ENCODE measurements at regions not wholly inside any gene's neighbourhood (a gene's known extent, or its start where the extent isn't known, plus 50 kb on each side); places are given as distances from the start of the nearest gene placed in this dataset.

- Histone ChIP-seq H3K4me3 (ENCODE audit: insufficient read depth, low read length) (no peak overlapping the region), H3K36me3 (ENCODE audit: insufficient read depth, low read length) (no peaks in the 10 kb centered on the region), H3K79me2 (ENCODE audit: insufficient read depth, low read length) (no peaks in the 10 kb centered on the region), H3K27me3 (ENCODE audit: insufficient read depth, low read length) (no peaks in the 10 kb centered on the region), H3K9me3 (ENCODE audit: low read depth, low read length) (no peaks in the 10 kb centered on the region), H3K4me2 (ENCODE audit: insufficient read depth, low read length) (no peak overlapping the region), H3K4me1 (ENCODE audit: insufficient read depth, low read length) (no peaks in the 10 kb centered on the region), H3K27ac (ENCODE audit: low read depth, low read length) (no peak overlapping the region), H2AFZ (ENCODE audit: low read length) (no peak overlapping the region), H4K20me1 (ENCODE audit: insufficient read depth, low read length) (no peaks in the 10 kb centered on the region)
- no peak for DNase-seq (ENCODE audit: insufficient read length, low spot score, missing footprints)
- no peak for TF ChIP-seq CTCF (IDR thresholded peaks at IDR 0.05; ENCODE audit: extremely low read depth, low read depth, low read length)
These were observed 271.1 kb downstream of the SNX13 start for GRCh38 chr7:17669204-17669603.

GRCh38 chr7:17671956-17672355, 268.3 kb downstream of the SNX13 start:
- no peaks in the 10 kb centered on the region for H4K20me1 ChIP-seq (ENCODE audit: insufficient read depth, low read length)
- H3K27ac ChIP-seq (ENCODE audit: low read depth, low read length): no peak overlapping the region
- no peaks in the 10 kb centered on the region for H3K79me2 ChIP-seq (ENCODE audit: insufficient read depth, low read length)
- H3K36me3 ChIP-seq (ENCODE audit: insufficient read depth, low read length): no peaks in the 10 kb centered on the region
- H3K4me2 ChIP-seq (ENCODE audit: insufficient read depth, low read length): no peak overlapping the region
- no peak overlapping the region for H3K4me3 ChIP-seq (ENCODE audit: insufficient read depth, low read length)
- DNase-seq (ENCODE audit: insufficient read length, low spot score, missing footprints): no peak
- H3K27me3 ChIP-seq (ENCODE audit: insufficient read depth, low read length): no peaks in the 10 kb centered on the region
- H2AFZ ChIP-seq (ENCODE audit: low read length): no peak overlapping the region
- H3K4me1 ChIP-seq (ENCODE audit: insufficient read depth, low read length): peaks cover under 1% of the 10 kb centered on the region
- H3K9me3 ChIP-seq (ENCODE audit: low read depth, low read length): no peaks in the 10 kb centered on the region
- TF ChIP-seq CTCF (IDR thresholded peaks at IDR 0.05; ENCODE audit: extremely low read depth, low read depth, low read length): no peak

- no peak overlapping the region for H2AFZ ChIP-seq (ENCODE audit: low read length)
- H3K79me2 ChIP-seq (ENCODE audit: insufficient read depth, low read length): no peaks in the 10 kb centered on the region
- no peaks in the 10 kb centered on the region for H3K27me3 ChIP-seq (ENCODE audit: insufficient read depth, low read length)
- no peak overlapping the region for H3K4me2 ChIP-seq (ENCODE audit: insufficient read depth, low read length)
- H4K20me1 ChIP-seq (ENCODE audit: insufficient read depth, low read length): no peaks in the 10 kb centered on the region
- no peak overlapping the region for H3K27ac ChIP-seq (ENCODE audit: low read depth, low read length)
- H3K9me3 ChIP-seq (ENCODE audit: low read depth, low read length): no peaks in the 10 kb centered on the region
- no peak for TF ChIP-seq CTCF (IDR thresholded peaks at IDR 0.05; ENCODE audit: extremely low read depth, low read depth, low read length)
- H3K36me3 ChIP-seq (ENCODE audit: insufficient read depth, low read length): no peaks in the 10 kb centered on the region
- H3K4me3 ChIP-seq (ENCODE audit: insufficient read depth, low read length): no peak overlapping the region
- H3K4me1 ChIP-seq (ENCODE audit: insufficient read depth, low read length): peaks cover 9% of the 10 kb centered on the region
- no peak for DNase-seq (ENCODE audit: insufficient read length, low spot score, missing footprints)
These were observed 267.5 kb downstream of the SNX13 start for GRCh38 chr7:17672783-17673182.

- Histone ChIP-seq H3K36me3 (ENCODE audit: insufficient read depth, low read length) (no peaks in the 10 kb centered on the region), H3K27ac (ENCODE audit: low read depth, low read length) (no peak overlapping the region), H3K4me3 (ENCODE audit: insufficient read depth, low read length) (no peak overlapping the region), H3K4me1 (ENCODE audit: insufficient read depth, low read length) (peaks cover 24% of the 10 kb centered on the region), H3K9me3 (ENCODE audit: low read depth, low read length) (no peaks in the 10 kb centered on the region), H2AFZ (ENCODE audit: low read length) (no peak overlapping the region), H3K79me2 (ENCODE audit: insufficient read depth, low read length) (no peaks in the 10 kb centered on the region), H4K20me1 (ENCODE audit: insufficient read depth, low read length) (no peaks in the 10 kb centered on the region), H3K4me2 (ENCODE audit: insufficient read depth, low read length) (no peak overlapping the region), H3K27me3 (ENCODE audit: insufficient read depth, low read length) (no peaks in the 10 kb centered on the region)
- TF ChIP-seq CTCF (IDR thresholded peaks at IDR 0.05; ENCODE audit: extremely low read depth, low read depth, low read length): no peak
- no peak for DNase-seq (ENCODE audit: insufficient read length, low spot score, missing footprints)
These were observed 265.9 kb downstream of the SNX13 start for GRCh38 chr7:17674166-17674942.
